GM21526 (cell line): ENCODE measurements at regions not wholly inside any gene's neighbourhood (a gene's known extent, or its start where the extent isn't known, plus 50 kb on each side); places are given as distances from the start of the nearest gene placed in this dataset.
"Not testable (repeated sequence)": the region's sequence is repeated elsewhere in the genome, so short reads cannot be mapped to it uniquely, and the experiment has no call there.

Experiments
- ATAC-seq: cut with Tn5 transposase; IDR thresholded peaks from one replicate; pipeline ENCODE4 v1.9.1; 2021; ENCODE audit warnings: moderate library complexity; ENCODE audit not compliant: unreplicated experiment, low FRiP score

GRCh38 chr13:79936368-79937136, 404.4 kb downstream of the SPRY2 start:
- ATAC-seq: no peak

GRCh38 chr13:79935121-79935520, 405.8 kb downstream of the SPRY2 start:
- ATAC-seq: no peak

GRCh38 chr13:79933389-79933788, 407.5 kb downstream of the SPRY2 start:
- no peak for ATAC-seq

GRCh38 chr13:79932556-79932955, 408.4 kb downstream of the SPRY2 start:
- ATAC-seq: no peak

GRCh38 chr13:79923973-79924556, 416.9 kb downstream of the SPRY2 start:
- not testable (repeated sequence) for ATAC-seq

GRCh38 chr13:79919091-79919490, 421.8 kb downstream of the SPRY2 start:
- no peak for ATAC-seq

GRCh38 chr13:79918620-79919019, 422.3 kb downstream of the SPRY2 start:
- ATAC-seq: no peak

- ATAC-seq: no peak
Measured at GRCh38 chr13:79917628-79918027, 423.3 kb downstream of the SPRY2 start.

- ATAC-seq: no peak
Measured at GRCh38 chr13:79915114-79915811, 425.7 kb downstream of the SPRY2 start.

- ATAC-seq: no peak
Measured at GRCh38 chr13:79913141-79913827, 427.6 kb downstream of the SPRY2 start.

GRCh38 chr13:79912403-79912802, 428.5 kb downstream of the SPRY2 start:
- ATAC-seq: no peak

- no peak for ATAC-seq
Measured at GRCh38 chr13:79910875-79911540, 429.9 kb downstream of the SPRY2 start.

- no peak for ATAC-seq
Measured at GRCh38 chr13:79909644-79910043, 428.7 kb downstream of the NDFIP2 start.

GRCh38 chr13:79908381-79908780, 427.4 kb downstream of the NDFIP2 start:
- ATAC-seq: no peak

- no peak for ATAC-seq
Measured at GRCh38 chr13:79907527-79907926, 426.6 kb downstream of the NDFIP2 start.

- ATAC-seq: no peak
Measured at GRCh38 chr13:79906345-79906744, 425.4 kb downstream of the NDFIP2 start.

- ATAC-seq: no peak
Measured at GRCh38 chr13:79905018-79905417, 424.1 kb downstream of the NDFIP2 start.

GRCh38 chr13:79904581-79904980, 423.6 kb downstream of the NDFIP2 start:
- no peak for ATAC-seq

- no peak for ATAC-seq
Measured at GRCh38 chr13:79901336-79901735, 420.4 kb downstream of the NDFIP2 start.

GRCh38 chr13:79900356-79900755, 419.4 kb downstream of the NDFIP2 start:
- ATAC-seq: no peak

- no peak for ATAC-seq
Measured at GRCh38 chr13:79898996-79899395, 418.0 kb downstream of the NDFIP2 start.
